Thymus (tissue), 11 donors: ENCODE measurements at regions not wholly inside any gene's neighbourhood (a gene's known extent, or its start where the extent isn't known, plus 50 kb on each side); places are given as distances from the start of the nearest gene placed in this dataset.

Experiments used
- DNase-seq, 9 donors: peaks; one replicate each; pipeline ENCODE4 v3.0.0-alpha.2; 2013; ENCODE audit warnings: low spot score in 9 of 9, low read depth in 6 of 9, missing footprints in 1 of 9
- H3K27ac ChIP-seq, 2 donors: one replicate each; pipeline ENCODE4 v1.5.1; 2013; ENCODE audit warnings: control low read depth in 1 of 2, low read depth in 1 of 2, low read length in 1 of 2, mild to moderate bottlenecking in 1 of 2, moderate library complexity in 1 of 2
- H3K27me3 ChIP-seq, 2 donors: one replicate each; pipeline ENCODE4 v1.5.1; 2013; ENCODE audit warnings: low read length in 1 of 2; ENCODE audit not compliant: control insufficient read depth in 2 of 2, insufficient read depth in 1 of 2
- H3K36me3 ChIP-seq, 2 donors: one replicate each; pipeline ENCODE4 v1.5.1; 2013; ENCODE audit warnings: low read length in 1 of 2, mild to moderate bottlenecking in 1 of 2, moderate library complexity in 1 of 2; ENCODE audit not compliant: control insufficient read depth in 2 of 2, insufficient read depth in 2 of 2
- H3K4me1 ChIP-seq, 2 donors: one replicate each; pipeline ENCODE4 v1.5.1; 2013; ENCODE audit warnings: low read length in 2 of 2; ENCODE audit not compliant: control insufficient read depth in 2 of 2, insufficient read depth in 2 of 2
- H3K4me3 ChIP-seq, 2 donors: one replicate each; pipeline ENCODE4 v1.5.1; 2013; ENCODE audit warnings: low read length in 2 of 2, control low read depth in 1 of 2, mild to moderate bottlenecking in 1 of 2
- H3K9me3 ChIP-seq, 2 donors: one replicate each; pipeline ENCODE4 v1.5.1; 2013; ENCODE audit warnings: low read length in 1 of 2, mild to moderate bottlenecking in 1 of 2; ENCODE audit not compliant: control insufficient read depth in 2 of 2, insufficient read depth in 1 of 2
- WGBS: extraction: QIAGEN DNeasy Blood & Tissue Kit; methylation state at CpG from one replicate; pipeline ENCODE4 v1.1.7; 2013; 5-methylcytosine and 5-hydroxymethylcytosine counted together
- donor health status: healthy.

- no peak for DNase-seq
- Histone ChIP-seq H3K4me1 (no peaks in the 10 kb centered on the region), H3K9me3 (no peaks in the 10 kb centered on the region), H3K36me3 (no peaks in the 10 kb centered on the region), H3K4me3 (no peak overlapping the region), H3K27me3 (peaks cover 0 to 4% of the 10 kb centered on the region in 2 donors), H3K27ac (no peak overlapping the region)
- 81% methylated on average over 4 of the region's 4 CpGs for WGBS
Measured at GRCh38 chr20:39283464-39283863, 321.3 kb downstream of the DHX35 start.

DNA sequence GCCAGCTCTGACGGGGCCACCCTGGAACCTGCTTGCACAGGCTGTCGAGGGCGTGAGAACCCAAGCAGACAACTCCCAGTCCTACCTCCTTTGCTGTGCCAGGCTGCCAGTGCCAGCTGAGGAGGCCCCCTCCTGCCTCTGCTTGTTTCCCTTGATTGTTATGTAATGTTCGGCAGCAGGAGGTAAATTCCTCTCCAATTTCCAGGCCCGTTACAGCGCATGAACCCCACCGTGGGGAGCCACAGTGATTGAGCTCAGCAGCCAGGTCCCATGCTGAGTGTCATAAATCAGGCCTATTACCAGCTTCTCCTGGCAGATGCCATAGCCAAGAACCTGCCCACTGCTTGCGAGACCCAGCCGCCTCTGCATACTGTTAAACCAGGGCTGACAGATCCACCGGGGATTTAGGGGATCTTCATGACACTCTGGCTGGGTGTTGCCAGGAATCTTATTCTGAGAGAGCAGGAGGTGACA is 320.5 kb downstream of the DHX35 start:
- Histone ChIP-seq H3K27ac (no peak overlapping the region), H3K9me3 (no peaks in the 10 kb centered on the region), H3K4me1 (no peaks in the 10 kb centered on the region), H3K27me3 (peaks cover 0 to 4% of the 10 kb centered on the region in 2 donors), H3K4me3 (no peak overlapping the region), H3K36me3 (no peaks in the 10 kb centered on the region)
- 61% methylated on average over 10 of the region's 10 CpGs for WGBS
- DNase-seq, result no peak

DNA sequence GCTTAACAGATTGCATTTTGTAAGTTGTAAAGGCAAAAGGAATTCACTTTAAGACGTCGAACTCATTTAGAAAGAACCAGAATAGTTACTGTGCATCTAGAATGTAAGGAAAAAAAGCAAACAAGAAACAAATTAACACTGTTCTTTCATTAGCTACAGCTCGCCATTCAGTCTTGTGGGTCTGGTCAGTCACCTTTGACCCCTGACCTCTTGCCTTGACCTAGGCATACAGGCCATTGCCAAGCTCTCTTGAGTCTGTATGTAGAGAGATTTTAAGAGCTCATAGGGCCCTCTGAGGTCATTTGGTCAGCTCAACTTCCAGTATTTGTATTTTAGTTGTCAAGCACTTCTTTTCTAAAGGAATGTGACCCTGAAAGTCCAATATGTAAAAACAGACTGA is 318.7 kb downstream of the DHX35 start:
- no peak overlapping the region for H3K4me3 ChIP-seq
- 91% methylated on average over 3 of the region's 3 CpGs for WGBS
- no peaks in the 10 kb centered on the region for H3K4me1 ChIP-seq

DNA sequence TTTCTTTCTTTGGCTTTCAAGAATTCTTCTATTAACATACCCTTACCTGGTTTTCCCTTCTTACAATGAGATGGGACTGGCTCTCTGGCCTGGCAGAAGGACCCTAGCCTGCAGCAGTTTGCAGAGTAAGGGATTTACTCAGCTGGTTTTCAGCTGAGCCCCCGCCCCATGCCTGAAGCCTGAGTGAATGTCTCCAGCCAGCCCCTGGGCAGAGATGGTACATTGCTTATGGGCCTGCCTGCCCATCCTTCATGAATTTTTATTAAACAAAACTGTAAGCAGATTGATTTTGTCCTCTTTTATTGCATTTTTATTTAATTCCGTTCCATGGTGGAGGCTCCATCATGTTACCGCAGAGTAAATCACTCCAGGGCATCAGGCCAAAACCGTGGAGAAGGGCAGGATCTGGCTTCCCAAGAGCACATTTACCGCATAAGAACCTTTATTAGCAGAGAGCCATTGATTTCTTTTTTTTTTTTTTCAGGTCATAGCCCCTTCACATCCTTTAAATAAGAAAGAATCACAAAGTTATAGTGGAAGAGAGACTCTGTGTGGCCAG is 316.2 kb downstream of the DHX35 start:
- Histone ChIP-seq H3K9me3 (no peaks in the 10 kb centered on the region), H3K4me1 (no peaks in the 10 kb centered on the region), H3K27me3 (peaks cover 0 to 4% of the 10 kb centered on the region in 2 donors), H3K27ac (no peak overlapping the region), H3K36me3 (no peaks in the 10 kb centered on the region), H3K4me3 (no peak overlapping the region)
- WGBS, result 91% methylated on average over 5 of the region's 5 CpGs
- no peak for DNase-seq

More for the DNA sequence above, 318.7 kb downstream of the DHX35 start:
- Histone ChIP-seq H3K9me3 (no peaks in the 10 kb centered on the region), H3K27me3 (peaks cover 0 to 4% of the 10 kb centered on the region in 2 donors), H3K27ac (no peak overlapping the region), H3K36me3 (no peaks in the 10 kb centered on the region)
- DNase-seq, result no peak

DNA sequence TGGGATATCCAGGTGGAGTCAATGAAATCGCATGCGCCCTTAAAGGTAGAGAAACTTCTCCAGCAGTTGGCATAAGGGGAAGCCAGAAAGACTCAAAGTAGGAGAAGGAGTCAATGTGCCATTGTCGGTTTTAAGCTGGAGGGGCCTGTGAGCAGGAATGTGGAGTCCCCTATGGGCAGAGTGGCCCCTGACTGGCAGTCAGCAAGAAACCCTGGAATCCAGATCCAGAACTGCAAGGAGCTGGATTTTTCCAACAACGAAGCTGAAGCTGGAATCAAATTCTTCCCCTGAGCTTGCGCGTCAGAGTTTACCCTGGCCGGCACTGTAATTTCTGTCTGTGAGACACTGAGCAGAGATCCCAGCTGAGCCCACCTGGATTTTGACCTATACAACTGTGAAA is 315.0 kb downstream of the DHX35 start:
- Histone ChIP-seq H3K27ac (no peak overlapping the region), H3K9me3 (no peaks in the 10 kb centered on the region), H3K4me3 (no peak overlapping the region), H3K36me3 (no peaks in the 10 kb centered on the region), H3K4me1 (no peaks in the 10 kb centered on the region), H3K27me3 (no peaks in the 10 kb centered on the region)
- WGBS, result 88% methylated on average over 7 of the region's 7 CpGs
- DNase-seq, result no peak

GRCh38 chr20:39270837-39271604 is 308.9 kb downstream of the DHX35 start:
- Histone ChIP-seq H3K36me3 (no peaks in the 10 kb centered on the region), H3K27ac (no peak overlapping the region), H3K9me3 (no peaks in the 10 kb centered on the region), H3K4me3 (no peak overlapping the region), H3K27me3 (no peaks in the 10 kb centered on the region), H3K4me1 (no peaks in the 10 kb centered on the region)
- DNase-seq, result no peak
- 70% methylated on average over 10 of the region's 10 CpGs for WGBS

DNA sequence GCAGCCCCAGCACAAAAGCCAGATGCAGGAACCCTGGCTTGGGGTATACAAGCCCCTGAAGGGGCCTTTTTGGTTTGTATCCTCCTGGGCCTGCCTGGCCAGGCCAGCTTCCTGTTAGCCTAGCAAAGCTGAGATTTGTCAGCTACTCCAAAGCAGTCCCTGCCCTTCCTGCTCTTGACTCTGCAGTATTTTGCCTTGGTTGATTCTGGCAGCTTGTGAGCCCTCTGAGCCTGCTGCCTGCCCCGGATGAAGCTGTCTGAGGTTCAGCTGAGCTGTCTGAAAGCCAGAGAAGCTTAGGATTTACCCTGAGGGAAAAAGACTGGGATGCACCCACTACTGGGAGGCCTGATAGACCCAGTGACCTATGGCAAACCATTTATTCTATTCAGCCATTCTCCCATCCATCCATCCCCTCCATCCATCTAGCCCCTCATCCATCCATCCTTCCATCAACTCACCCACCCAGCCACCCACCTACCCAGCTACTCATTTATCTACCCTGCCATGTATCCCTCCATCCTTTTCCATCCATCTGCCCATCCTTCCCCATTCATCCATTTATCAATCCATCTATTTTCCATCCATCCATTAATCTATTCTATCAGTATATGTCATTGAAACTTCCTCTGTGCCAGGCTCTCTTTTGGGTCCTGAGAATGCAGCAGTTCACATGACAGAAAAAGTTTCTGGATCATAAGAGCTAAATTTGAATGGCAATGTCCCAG is 307.5 kb downstream of the DHX35 start:
- Histone ChIP-seq H3K9me3 (no peaks in the 10 kb centered on the region), H3K36me3 (no peaks in the 10 kb centered on the region), H3K27ac (no peak overlapping the region), H3K4me1 (no peaks in the 10 kb centered on the region), H3K4me3 (no peak overlapping the region), H3K27me3 (no peaks in the 10 kb centered on the region)
- no peak for DNase-seq
- 84% methylated on average over 1 of the region's 1 CpG for WGBS

GRCh38 chr20:39268981-39269461 is 306.9 kb downstream of the DHX35 start:
- H3K27ac ChIP-seq, result no peak overlapping the region
- no peaks in the 10 kb centered on the region for H3K4me1 ChIP-seq
- H3K36me3 ChIP-seq, result no peaks in the 10 kb centered on the region
- peak in 3 of 9 donors; percentile 21 to 50 (median 32) for DNase-seq
- H3K27me3 ChIP-seq, result no peaks in the 10 kb centered on the region
- WGBS, result 60% methylated on average over 7 of the region's 7 CpGs
- no peaks in the 10 kb centered on the region for H3K9me3 ChIP-seq
- no peak overlapping the region for H3K4me3 ChIP-seq

DNA sequence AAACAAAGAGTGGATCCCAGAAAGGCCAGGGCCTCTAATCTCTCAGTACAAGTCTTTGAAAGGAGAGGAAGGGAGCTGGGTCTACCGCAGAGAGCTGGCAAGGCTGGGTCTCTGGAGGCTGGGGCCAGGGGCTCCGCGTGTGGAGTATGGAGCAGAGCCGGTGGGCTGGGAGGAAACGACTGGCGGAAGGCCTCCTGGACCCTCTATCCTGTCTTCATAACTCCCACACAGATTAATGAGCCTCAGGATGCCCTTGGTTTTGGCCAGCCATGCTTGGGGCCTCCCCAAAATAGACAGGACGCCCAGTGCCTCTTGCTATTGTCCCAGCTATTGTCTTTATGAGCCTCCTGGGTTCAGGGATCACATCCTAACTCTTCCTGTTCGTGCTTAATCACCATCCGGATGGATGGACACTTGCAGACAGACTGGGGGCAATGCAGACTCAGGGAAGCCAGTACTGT is 306.4 kb downstream of the DHX35 start:
- H3K27me3 ChIP-seq, result no peaks in the 10 kb centered on the region
- H3K9me3 ChIP-seq, result no peaks in the 10 kb centered on the region
- no peaks in the 10 kb centered on the region for H3K4me1 ChIP-seq
- H3K36me3 ChIP-seq, result no peaks in the 10 kb centered on the region
- no peak overlapping the region for H3K4me3 ChIP-seq
- no peak overlapping the region for H3K27ac ChIP-seq
- DNase-seq, result no peak
- 78% methylated on average over 9 of the region's 9 CpGs for WGBS
